HCT116 (cell line): ENCODE measurements at regions not wholly inside any gene's neighbourhood (a gene's known extent, or its start where the extent isn't known, plus 50 kb on each side); places are given as distances from the start of the nearest gene placed in this dataset.

Experiments used
- ATAC-seq: fragments of 200-7000 bp; cut with Tn5 transposase; 2 replicates; pipeline ENCODE4 v1.9.1; 2020; ENCODE audit warnings: mild to moderate bottlenecking, moderate library complexity
- BruUV-seq: library from RNA; stranded (reverse); fragments of 400-500 nt; replicated peaks from 2 replicates; lab custom pipeline; 2021; lab: Mats Ljungman, UMichigan
- CTCF ChIA-PET: fragments of 300-600 bp; sonication (Branson Sonifier 250); formaldehyde crosslinking; loops from one replicate; lab custom pipeline; 2021; ENCODE audit warnings: antibody characterized with exemption; lab: Charles Lee
- POLR2A ChIA-PET: fragments of 300-600, 350-600 bp; sonication (Branson Sonifier 250); formaldehyde crosslinking; loops from one replicate; lab custom pipeline; 2021; ENCODE audit warnings: antibody characterized with exemption; lab: Charles Lee
- RAD21 ChIA-PET, 2 experiments: fragments of 300-600 bp; sonication (Branson Sonifier 250); formaldehyde crosslinking; loops; one replicate each; lab custom pipeline; 2023; ENCODE audit warnings: low total read pairs in 2 of 2; ENCODE audit not compliant: uncharacterized antibody in 2 of 2, unreplicated experiment in 2 of 2, low non-redundant PET in 1 of 2; lab: Charles Lee
- DNase-seq: peaks from one replicate; pipeline ENCODE4 v3.0.0-alpha.2; 2010; ENCODE audit warnings: low read depth, low spot score
- H2AFZ ChIP-seq: fragments of 200-600 bp; shearing (Covaris generic), sonication (generic); 2 replicates; pipeline ENCODE4 v1.6.1; 2017; ENCODE audit warnings: low read depth, mixed run types, mixed read lengths, antibody characterized with exemption, low read length; ENCODE audit not compliant: poor library complexity, severe bottlenecking
- H3K27ac ChIP-seq: 2 replicates; pipeline ENCODE4 v1.5.1; 2012; ENCODE audit warnings: low read depth, low read length
- H3K27me3 ChIP-seq: fragments of 200-600 bp; sonication (generic); 2 replicates; pipeline ENCODE4 v1.6.1; 2016; ENCODE audit warnings: mixed run types, low read length, mixed read lengths; ENCODE audit not compliant: insufficient read depth
- H3K36me3 ChIP-seq, 2 experiments: fragments of 200-500 bp in 1 of 2; fragments of 200-600 bp in 1 of 2; sonication (Bioruptor generic) in 1 of 2; sonication (generic) in 1 of 2; 2 replicates each; pipeline versions ENCODE4 v1.5.1 to v1.6.1; 2014 to 2016; ENCODE audit warnings: low read length in 2 of 2, inconsistent platforms in 1 of 2, mixed read lengths in 1 of 2, mixed run types in 1 of 2; ENCODE audit not compliant: insufficient read depth in 2 of 2, control insufficient read depth in 1 of 2
- H3K4me1 ChIP-seq, 2 experiments: fragments of 200-600 bp in 1 of 2; sonication (generic) in 1 of 2; 2 replicates each; pipeline versions ENCODE4 v1.5.1 to v1.6.1; 2012 to 2017; ENCODE audit warnings: low read length in 2 of 2, inconsistent platforms in 1 of 2, mild to moderate bottlenecking in 1 of 2, mixed read lengths in 1 of 2, mixed run types in 1 of 2, moderate library complexity in 1 of 2; ENCODE audit not compliant: insufficient read depth in 2 of 2, control insufficient read depth in 1 of 2
- H3K4me2 ChIP-seq: fragments of 200-600 bp; sonication (generic); 2 replicates; pipeline ENCODE4 v1.6.1; 2017; ENCODE audit warnings: mixed run types, low read length, mixed read lengths
- H3K4me3 ChIP-seq, 2 experiments: fragments of 200-600 bp in 1 of 2; sonication (generic) in 1 of 2; replicated peaks in 1 of 2; 2 replicates each; pipeline ENCODE4 v1.5.1; 2011 to 2016; ENCODE audit warnings: low read length in 2 of 2, control low read depth in 1 of 2, low read depth in 1 of 2, mild to moderate bottlenecking in 1 of 2, mixed read lengths in 1 of 2, mixed run types in 1 of 2
- H3K79me2 ChIP-seq: fragments of 200-600 bp; sonication (generic); 2 replicates; pipeline ENCODE4 v1.6.1; 2017; ENCODE audit warnings: mild to moderate bottlenecking, mixed run types, low read length, moderate library complexity, mixed read lengths; ENCODE audit not compliant: insufficient read depth
- H3K9ac ChIP-seq: fragments of 200-600 bp; sonication (generic); 2 replicates; pipeline ENCODE4 v1.6.1; 2016; ENCODE audit warnings: low read length, mixed read lengths
- H3K9me2 ChIP-seq: fragments of 200-600 bp; sonication (generic), shearing (Covaris generic); 2 replicates; pipeline ENCODE4 v1.6.1; 2017; ENCODE audit warnings: mixed run types, mild to moderate bottlenecking, moderate library complexity; ENCODE audit not compliant: insufficient read depth
- H3K9me3 ChIP-seq, 2 experiments: fragments of 200-500 bp in 1 of 2; fragments of 200-600 bp in 1 of 2; sonication (Bioruptor generic) in 1 of 2; sonication (generic) in 1 of 2; 2 replicates each; pipeline ENCODE4 v1.6.1; 2014 to 2017; ENCODE audit warnings: low read length in 2 of 2, mixed read lengths in 2 of 2, inconsistent platforms in 1 of 2, low read depth in 1 of 2, mild to moderate bottlenecking in 1 of 2, mixed run types in 1 of 2, moderate library complexity in 1 of 2; ENCODE audit not compliant: control insufficient read depth in 1 of 2, insufficient read depth in 1 of 2
- H4K20me1 ChIP-seq: fragments of 200-600 bp; sonication (generic), shearing (Covaris generic); 2 replicates; pipeline ENCODE4 v1.6.1; 2017; ENCODE audit warnings: mixed run types, mild to moderate bottlenecking, moderate library complexity; ENCODE audit not compliant: insufficient read depth
- CBX3 ChIP-seq: IDR thresholded peaks from 2 replicates; pipeline ENCODE4 v1.6.1; 2012; ENCODE audit warnings: low read depth
- CEBPB ChIP-seq: IDR thresholded peaks from 2 replicates; pipeline ENCODE4 v1.6.1; 2012; ENCODE audit warnings: low read depth
- FOSL1 ChIP-seq: IDR thresholded peaks from 2 replicates; pipeline ENCODE4 v1.6.1; 2012; ENCODE audit warnings: low read depth
- POLR2AphosphoS5 ChIP-seq: IDR thresholded peaks from 2 replicates; pipeline ENCODE4 v1.6.1; 2011; ENCODE audit warnings: mild to moderate bottlenecking, low read depth, low read length, moderate library complexity
- TCF7L2 ChIP-seq: IDR thresholded peaks from 2 replicates; pipeline ENCODE4 v1.7.0; 2011; ENCODE audit warnings: borderline replicate concordance, inconsistent platforms; ENCODE audit not compliant: insufficient read depth, insufficient read length; ENCODE audit errors: extremely low read depth
- ZFX ChIP-seq: fragments of 450-650 bp; IDR thresholded peaks from 2 replicates; pipeline ENCODE4 v1.6.1; 2017
- ZNF274 ChIP-seq: fragments of 200-500 bp; sonication (Bioruptor generic); IDR thresholded peaks from 2 replicates; pipeline ENCODE4 v1.6.1; 2014; ENCODE audit warnings: mild to moderate bottlenecking, low read depth, low read length, inconsistent platforms
- intact Hi-C: fragments of 100-400 bp; cut with micrococcal nuclease; formaldehyde crosslinking; loops from 2 replicates; pipeline ENCODE4 v1.10.0; 2022
- TF ChIP-seq, protein P1 (sequence below): IDR thresholded peaks from 2 replicates; pipeline ENCODE4 v1.6.1; 2012
- TF ChIP-seq, protein P2 (sequence below): IDR thresholded peaks from 2 replicates; pipeline ENCODE4 v1.6.1; 2011; ENCODE audit warnings: mild to moderate bottlenecking, low read length, moderate library complexity; ENCODE audit not compliant: insufficient replicate concordance; ENCODE audit errors: extremely low read depth

DNA sequence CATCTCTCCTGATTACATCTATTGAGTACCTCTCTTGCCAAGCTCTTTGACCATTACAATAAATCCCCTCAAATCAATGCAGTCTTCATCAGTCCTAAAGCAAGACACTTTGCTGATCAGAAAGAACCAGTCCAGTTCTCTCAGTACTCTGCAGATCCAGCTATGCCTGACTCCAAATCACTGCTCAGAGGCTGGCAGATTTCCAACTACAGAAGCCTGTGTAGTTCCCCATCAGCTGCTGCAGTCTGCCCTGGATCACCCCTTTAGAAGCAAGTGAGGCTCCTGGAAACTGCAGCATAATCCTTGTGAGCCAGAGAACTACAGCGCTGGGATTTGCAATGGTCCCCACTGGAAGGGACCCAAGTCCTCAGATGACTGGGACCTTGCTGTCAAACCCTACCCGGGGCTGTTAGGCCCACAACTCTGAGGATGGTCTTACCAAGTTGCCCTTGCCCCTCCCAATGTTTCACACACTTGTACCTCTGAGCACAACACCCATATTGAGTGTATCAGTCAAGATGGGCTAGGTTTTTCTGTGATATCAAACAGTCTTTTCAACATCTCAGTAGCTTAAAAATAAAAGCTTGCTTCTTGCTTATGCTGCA lies 81.9 kb upstream of the TOPAZ1 start:
- H4K20me1 ChIP-seq = no peaks in the 10 kb centered on the region
- H3K4me3 ChIP-seq = no peak overlapping the region
- H3K27ac ChIP-seq = no peak overlapping the region
- ChIA-PET POLR2A (no interaction called here), RAD21 (no interaction called here)
- ATAC-seq = no peak
- DNase-seq = no peak
- H3K27me3 ChIP-seq = peaks cover 27% of the 10 kb centered on the region; the same call in 1 of the 2 replicates
- intact Hi-C loops = no loop called here
- TF ChIP-seq FOSL1 = no peak
- TF ChIP-seq, protein P1, sequence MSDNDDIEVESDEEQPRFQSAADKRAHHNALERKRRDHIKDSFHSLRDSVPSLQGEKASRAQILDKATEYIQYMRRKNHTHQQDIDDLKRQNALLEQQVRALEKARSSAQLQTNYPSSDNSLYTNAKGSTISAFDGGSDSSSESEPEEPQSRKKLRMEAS = no peak
- no peak for TF ChIP-seq POLR2AphosphoS5
- TF ChIP-seq ZNF274 = no peak
- TF ChIP-seq, protein P2, sequence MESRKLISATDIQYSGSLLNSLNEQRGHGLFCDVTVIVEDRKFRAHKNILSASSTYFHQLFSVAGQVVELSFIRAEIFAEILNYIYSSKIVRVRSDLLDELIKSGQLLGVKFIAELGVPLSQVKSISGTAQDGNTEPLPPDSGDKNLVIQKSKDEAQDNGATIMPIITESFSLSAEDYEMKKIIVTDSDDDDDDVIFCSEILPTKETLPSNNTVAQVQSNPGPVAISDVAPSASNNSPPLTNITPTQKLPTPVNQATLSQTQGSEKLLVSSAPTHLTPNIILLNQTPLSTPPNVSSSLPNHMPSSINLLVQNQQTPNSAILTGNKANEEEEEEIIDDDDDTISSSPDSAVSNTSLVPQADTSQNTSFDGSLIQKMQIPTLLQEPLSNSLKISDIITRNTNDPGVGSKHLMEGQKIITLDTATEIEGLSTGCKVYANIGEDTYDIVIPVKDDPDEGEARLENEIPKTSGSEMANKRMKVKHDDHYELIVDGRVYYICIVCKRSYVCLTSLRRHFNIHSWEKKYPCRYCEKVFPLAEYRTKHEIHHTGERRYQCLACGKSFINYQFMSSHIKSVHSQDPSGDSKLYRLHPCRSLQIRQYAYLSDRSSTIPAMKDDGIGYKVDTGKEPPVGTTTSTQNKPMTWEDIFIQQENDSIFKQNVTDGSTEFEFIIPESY = no peak
- no peak for TF ChIP-seq ZFX
- TF ChIP-seq CEBPB = no peak
- no peak for TF ChIP-seq TCF7L2
- TF ChIP-seq CBX3 = no peak
- TF ChIP-seq, all 23 proteins: peak for 0
- no peak overlapping the region for H2AFZ ChIP-seq
- BruUV-seq = no TSS peak
- no peaks in the 10 kb centered on the region for H3K79me2 ChIP-seq
- no peaks in the 10 kb centered on the region for H3K4me1 ChIP-seq
- CTCF ChIA-PET = no interaction called here
- no peak overlapping the region for H3K4me2 ChIP-seq
- H3K9me3 ChIP-seq = no peaks in the 10 kb centered on the region
- H3K9me2 ChIP-seq = no peaks in the 10 kb centered on the region
- H3K9ac ChIP-seq = no peak overlapping the region
- no peaks in the 10 kb centered on the region for H3K36me3 ChIP-seq
